HL-60 (cell line): ENCODE measurements at regions not wholly inside any gene's neighbourhood (a gene's known extent, or its start where the extent isn't known, plus 50 kb on each side); places are given as distances from the start of the nearest gene placed in this dataset.

Source experiments
- GABPA ChIP-seq: IDR thresholded peaks from 2 replicates; pipeline ENCODE4 v1.6.1; 2012; ENCODE audit warnings: low read depth
- POLR2AphosphoS5 ChIP-seq: IDR thresholded peaks from 2 replicates; pipeline ENCODE4 v1.6.1; 2012; ENCODE audit warnings: low read depth
- REST ChIP-seq: IDR thresholded peaks from 2 replicates; pipeline ENCODE4 v1.6.1; 2012; ENCODE audit warnings: low read depth; ENCODE audit not compliant: insufficient replicate concordance
- SPI1 ChIP-seq: IDR thresholded peaks from 2 replicates; pipeline ENCODE4 v1.6.1; 2012; ENCODE audit warnings: low read depth, mild to moderate bottlenecking, borderline replicate concordance
- TF ChIP-seq, protein P1 (sequence below): IDR thresholded peaks from one replicate; pipeline ENCODE4 v1.5.1; 2011; ENCODE audit warnings: low read length, control low read depth, inconsistent platforms; ENCODE audit not compliant: insufficient read depth

DNA sequence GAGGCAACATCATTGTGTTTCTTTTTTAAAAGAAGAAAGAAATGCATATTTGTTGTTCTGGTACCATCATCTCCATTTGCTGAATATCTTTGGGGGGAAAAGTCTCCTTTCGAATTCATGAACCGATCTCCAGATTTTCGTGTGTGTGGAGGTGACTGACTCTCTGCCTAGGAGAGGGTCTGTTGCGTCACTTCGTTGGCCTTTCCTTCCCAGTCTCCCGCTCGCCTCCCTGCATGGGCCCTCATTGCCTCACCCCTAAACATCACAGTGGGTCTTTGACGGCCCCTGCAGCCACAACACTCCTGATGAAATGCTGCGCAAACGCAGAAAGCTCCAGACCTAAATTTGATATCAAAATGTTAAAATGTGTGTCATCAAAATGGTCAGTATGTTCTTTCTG lies 103.2 kb upstream of the RALGPS2 start:
- TF ChIP-seq, protein P1, sequence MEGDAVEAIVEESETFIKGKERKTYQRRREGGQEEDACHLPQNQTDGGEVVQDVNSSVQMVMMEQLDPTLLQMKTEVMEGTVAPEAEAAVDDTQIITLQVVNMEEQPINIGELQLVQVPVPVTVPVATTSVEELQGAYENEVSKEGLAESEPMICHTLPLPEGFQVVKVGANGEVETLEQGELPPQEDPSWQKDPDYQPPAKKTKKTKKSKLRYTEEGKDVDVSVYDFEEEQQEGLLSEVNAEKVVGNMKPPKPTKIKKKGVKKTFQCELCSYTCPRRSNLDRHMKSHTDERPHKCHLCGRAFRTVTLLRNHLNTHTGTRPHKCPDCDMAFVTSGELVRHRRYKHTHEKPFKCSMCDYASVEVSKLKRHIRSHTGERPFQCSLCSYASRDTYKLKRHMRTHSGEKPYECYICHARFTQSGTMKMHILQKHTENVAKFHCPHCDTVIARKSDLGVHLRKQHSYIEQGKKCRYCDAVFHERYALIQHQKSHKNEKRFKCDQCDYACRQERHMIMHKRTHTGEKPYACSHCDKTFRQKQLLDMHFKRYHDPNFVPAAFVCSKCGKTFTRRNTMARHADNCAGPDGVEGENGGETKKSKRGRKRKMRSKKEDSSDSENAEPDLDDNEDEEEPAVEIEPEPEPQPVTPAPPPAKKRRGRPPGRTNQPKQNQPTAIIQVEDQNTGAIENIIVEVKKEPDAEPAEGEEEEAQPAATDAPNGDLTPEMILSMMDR, result no peak
- TF ChIP-seq REST (no peak), POLR2AphosphoS5 (no peak), GABPA (no peak), SPI1 (no peak)
